ENCODE measurements at regions not wholly inside any gene's neighbourhood (a gene's known extent, or its start where the extent isn't known, plus 50 kb on each side); places are given as distances from the start of the nearest gene placed in this dataset.

- H3K4me1 ChIP-seq (replicated peaks in 1 of 2) = no peaks in the 10 kb centered on the region
- no peak for DNase-seq
- 61 to 74% (median 71%) methylated on average over 4 of the region's 4 CpGs for WGBS, 4 donors
- H3K27ac ChIP-seq = no peak overlapping the region
- no peaks in the 10 kb centered on the region for H3K27me3 ChIP-seq
- no peaks in the 10 kb centered on the region for H3K36me3 ChIP-seq (replicated peaks in 1 of 2)
- TF ChIP-seq CTCF (IDR thresholded peaks at IDR 0.05) (no peak), POLR2A (IDR thresholded peaks at IDR 0.05) (no peak)
- H3K4me3 ChIP-seq = no peak overlapping the region
- H3K9me3 ChIP-seq (replicated peaks in 1 of 3) = no peaks in the 10 kb centered on the region
- intact Hi-C loops (cut with DNase I) = no loop called here
These were observed 70.9 kb upstream of the ARNT2 start for GRCh38 chr15:80333261-80333660.

- no peak for DNase-seq
- H3K4me1 ChIP-seq (replicated peaks in 1 of 2) = no peaks in the 10 kb centered on the region
These were observed 69.7 kb upstream of the ARNT2 start for GRCh38 chr15:80334521-80334920.

GRCh38 chr15:80339601-80340000, 64.6 kb upstream of the ARNT2 start:
- Histone ChIP-seq H3K27me3 (no peaks in the 10 kb centered on the region), H3K9me3 (replicated peaks in 1 of 3) (no peaks in the 10 kb centered on the region), H3K4me1 (replicated peaks in 1 of 2) (no peaks in the 10 kb centered on the region), H3K36me3 (replicated peaks in 1 of 2) (no peaks in the 10 kb centered on the region), H3K4me3 (no peak overlapping the region), H3K27ac (no peak overlapping the region)
- no peak for DNase-seq
- TF ChIP-seq POLR2A (IDR thresholded peaks at IDR 0.05) (no peak), CTCF (IDR thresholded peaks at IDR 0.05) (no peak)
- 79 to 92% (median 89%) methylated on average over 3 of the region's 3 CpGs for WGBS, 4 donors
- intact Hi-C loops (cut with DNase I) = no loop called here

More at GRCh38 chr15:80334521-80334920, 69.7 kb upstream of the ARNT2 start:
- intact Hi-C loops (cut with DNase I) = no loop called here
- Histone ChIP-seq H3K4me3 (no peak overlapping the region), H3K27me3 (no peaks in the 10 kb centered on the region), H3K9me3 (replicated peaks in 1 of 3) (no peaks in the 10 kb centered on the region), H3K36me3 (replicated peaks in 1 of 2) (no peaks in the 10 kb centered on the region), H3K27ac (no peak overlapping the region)
- TF ChIP-seq POLR2A (IDR thresholded peaks at IDR 0.05) = no peak
- no peak for TF ChIP-seq CTCF (IDR thresholded peaks at IDR 0.05)
- WGBS, 4 donors = 25 to 53% (median 38%) methylated on average over 1 of the region's 1 CpG

GRCh38 chr15:80342148-80342547, 62.0 kb upstream of the ARNT2 start:
- H3K4me1 ChIP-seq (replicated peaks in 1 of 2) = no peaks in the 10 kb centered on the region
- no peak overlapping the region for H3K4me3 ChIP-seq
- H3K27me3 ChIP-seq = no peaks in the 10 kb centered on the region
- no peak for DNase-seq
- TF ChIP-seq POLR2A (IDR thresholded peaks at IDR 0.05) (no peak), CTCF (IDR thresholded peaks at IDR 0.05) (no peak)
- H3K9me3 ChIP-seq (replicated peaks in 1 of 3) = no peaks in the 10 kb centered on the region
- no peaks in the 10 kb centered on the region for H3K36me3 ChIP-seq (replicated peaks in 1 of 2)
- intact Hi-C loops (cut with DNase I) = no loop called here
- no peak overlapping the region for H3K27ac ChIP-seq
- WGBS, 4 donors = 83 to 93% (median 83%) methylated on average over 4 of the region's 4 CpGs; no CpG with 5 or more reads in 1 of the 4 donors
